ENCODE measurements at regions not wholly inside any gene's neighbourhood (a gene's known extent, or its start where the extent isn't known, plus 50 kb on each side); places are given as distances from the start of the nearest gene placed in this dataset.

DNA sequence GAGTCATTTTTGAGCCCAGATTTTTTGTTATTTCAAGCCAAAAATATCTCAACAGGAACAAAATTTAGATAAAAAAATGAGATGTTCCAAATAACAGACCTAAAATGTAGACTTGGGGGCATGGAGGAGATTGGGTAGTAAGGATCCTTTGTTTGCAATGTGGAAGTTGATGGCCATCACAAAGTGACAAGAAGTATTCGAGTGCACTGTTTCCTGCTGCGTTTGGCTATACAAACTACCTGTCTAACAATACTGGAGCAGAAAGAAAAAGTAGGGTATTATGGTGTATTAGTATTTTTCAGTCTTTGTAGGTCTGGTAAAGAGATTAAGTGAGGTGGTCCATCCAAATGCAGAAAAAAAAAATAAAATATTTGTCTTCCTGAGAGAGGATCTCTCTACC, 284.2 kb downstream of the C3orf38 start:
- DNase-seq (ENCODE audit: low read depth, low spot score), result no peak
- Histone ChIP-seq H3K4me3 (ENCODE audit: low read depth, low read length) (no peak overlapping the region), H3K9me3 (ENCODE audit: control insufficient read depth, insufficient read depth, low read length) (no peaks in the 10 kb centered on the region), H3K27me3 (ENCODE audit: control insufficient read depth, insufficient read depth, low read length) (no peaks in the 10 kb centered on the region), H3K27ac (ENCODE audit: low read depth, low read length) (no peak overlapping the region)
- ChIA-PET CTCF (no interaction called here), POLR2A (no interaction called here)
- TF ChIP-seq CTCF (IDR thresholded peaks at IDR 0.05; ENCODE audit: low read depth, low read length), result no peak

DNA sequence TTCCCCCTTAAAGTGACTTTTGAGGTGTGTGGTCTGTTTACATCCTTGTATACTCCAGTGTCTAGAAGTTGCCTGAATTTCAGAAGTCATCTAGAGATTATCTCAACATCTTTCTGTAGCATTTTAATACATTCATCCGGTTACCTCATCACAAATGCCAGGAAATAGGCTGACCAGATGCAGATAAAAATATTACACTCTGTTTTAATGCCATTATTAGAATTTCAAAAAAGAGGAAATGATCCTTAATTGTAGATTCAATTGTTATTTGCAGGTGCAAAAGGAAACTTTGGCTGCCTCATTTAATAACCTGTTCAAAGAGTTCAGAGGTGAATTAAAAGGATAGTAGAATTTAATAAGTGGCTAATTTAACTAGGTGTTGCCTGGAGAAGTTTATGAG, 290.9 kb downstream of the C3orf38 start:
- H3K4me3 ChIP-seq (ENCODE audit: low read depth, low read length), result no peak overlapping the region
- H3K9me3 ChIP-seq (ENCODE audit: control insufficient read depth, insufficient read depth, low read length), result no peaks in the 10 kb centered on the region
- POLR2A ChIA-PET, result no interaction called here
- no peak for DNase-seq (ENCODE audit: low read depth, low spot score)
- CTCF ChIA-PET, result no interaction called here
- no peaks in the 10 kb centered on the region for H3K27me3 ChIP-seq (ENCODE audit: control insufficient read depth, insufficient read depth, low read length)
- H3K27ac ChIP-seq (ENCODE audit: low read depth, low read length), result no peak overlapping the region
- TF ChIP-seq CTCF (IDR thresholded peaks at IDR 0.05; ENCODE audit: low read depth, low read length), result no peak

DNA sequence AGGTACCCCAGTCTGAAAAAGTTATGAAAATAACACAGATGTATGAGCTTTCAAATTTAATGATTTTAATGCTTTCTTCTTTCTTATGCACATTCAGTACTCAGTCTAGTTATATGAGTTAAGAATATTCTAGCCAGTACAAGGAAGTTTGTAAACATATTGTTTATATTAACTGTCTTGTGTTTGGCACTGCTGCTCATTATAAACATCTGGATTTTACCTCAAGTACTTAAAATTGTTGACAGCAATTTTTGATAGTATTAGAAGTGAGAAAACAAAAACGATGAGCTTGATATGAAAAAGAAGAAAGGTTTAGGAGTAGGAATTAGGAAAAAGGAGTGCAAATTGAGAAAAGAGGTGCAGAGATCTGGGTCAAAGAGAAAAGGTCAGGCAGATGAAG, 293.3 kb downstream of the C3orf38 start:
- H3K4me3 ChIP-seq (ENCODE audit: low read depth, low read length), result no peak overlapping the region
- ChIA-PET POLR2A (no interaction called here), CTCF (no interaction called here)
- DNase-seq (ENCODE audit: low read depth, low spot score), result no peak
- H3K9me3 ChIP-seq (ENCODE audit: control insufficient read depth, insufficient read depth, low read length), result no peaks in the 10 kb centered on the region
- H3K27ac ChIP-seq (ENCODE audit: low read depth, low read length), result no peak overlapping the region
- no peaks in the 10 kb centered on the region for H3K27me3 ChIP-seq (ENCODE audit: control insufficient read depth, insufficient read depth, low read length)
- TF ChIP-seq CTCF (IDR thresholded peaks at IDR 0.05; ENCODE audit: low read depth, low read length), result no peak

GRCh38 chr3:88444251-88444650, 294.5 kb downstream of the C3orf38 start:
- ChIA-PET POLR2A (no interaction called here), CTCF (no interaction called here)
- Histone ChIP-seq H3K27ac (ENCODE audit: low read depth, low read length) (no peak overlapping the region), H3K9me3 (ENCODE audit: control insufficient read depth, insufficient read depth, low read length) (no peaks in the 10 kb centered on the region), H3K27me3 (ENCODE audit: control insufficient read depth, insufficient read depth, low read length) (no peaks in the 10 kb centered on the region), H3K4me3 (ENCODE audit: low read depth, low read length) (no peak overlapping the region)
- TF ChIP-seq CTCF (IDR thresholded peaks at IDR 0.05; ENCODE audit: low read depth, low read length), result no peak
- no peak for DNase-seq (ENCODE audit: low read depth, low spot score)

GRCh38 chr3:88452228-88452627, 302.5 kb downstream of the C3orf38 start:
- H3K27ac ChIP-seq (ENCODE audit: low read depth, low read length), result no peak overlapping the region
- TF ChIP-seq CTCF (IDR thresholded peaks at IDR 0.05; ENCODE audit: low read depth, low read length), result no peak
- DNase-seq (ENCODE audit: low read depth, low spot score), result no peak
- no peak overlapping the region for H3K4me3 ChIP-seq (ENCODE audit: low read depth, low read length)
- H3K9me3 ChIP-seq (ENCODE audit: control insufficient read depth, insufficient read depth, low read length), result no peaks in the 10 kb centered on the region
- CTCF ChIA-PET, result interaction anchor here (0.6 kb wide), 1 partner anchor 24 kb away, joined by 3 read pairs; no protein-coding TSS in a partner anchor
- POLR2A ChIA-PET, result no interaction called here
- H3K27me3 ChIP-seq (ENCODE audit: control insufficient read depth, insufficient read depth, low read length), result no peaks in the 10 kb centered on the region

All from AG04450 (cell line).